Caki2 (cell line): ENCODE measurements at regions not wholly inside any gene's neighbourhood (a gene's known extent, or its start where the extent isn't known, plus 50 kb on each side); places are given as distances from the start of the nearest gene placed in this dataset.
"Not testable (repeated sequence)": the region's sequence is repeated elsewhere in the genome, so short reads cannot be mapped to it uniquely, and the experiment has no call there.

Experiments
- DNase-seq: peaks from one replicate; pipeline ENCODE4 v3.0.0-alpha.2; 2015; ENCODE audit warnings: low read depth
- in situ Hi-C: cut with HindIII; loops from 2 replicates; pipeline ENCODE4 v1.10.0; 2016; ENCODE audit warnings: low sequenced_read_pairs, low pct_unique_long_range_greater_than_20kb, mixed read lengths

DNA sequence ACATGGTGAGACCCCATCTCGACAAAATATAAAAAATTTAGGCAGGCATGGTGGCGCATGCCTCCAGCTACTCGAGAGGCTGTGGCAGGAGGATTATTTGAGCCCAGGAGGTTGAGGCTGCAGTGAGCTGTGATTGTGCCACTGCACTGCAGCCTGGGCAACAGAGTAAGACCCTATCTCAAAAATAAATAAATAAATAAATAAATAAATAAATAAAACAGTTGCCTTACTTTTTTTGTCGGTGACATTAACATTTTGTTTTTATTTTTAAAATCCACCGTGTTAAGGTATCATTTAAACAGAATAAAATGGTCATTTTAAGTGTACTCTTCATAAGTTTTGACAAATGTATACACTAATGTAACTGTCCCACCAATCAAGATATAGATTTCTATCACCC, 57.0 kb downstream of the RASL11A start:
- in situ Hi-C loops = no loop called here
- DNase-seq = no peak

DNA sequence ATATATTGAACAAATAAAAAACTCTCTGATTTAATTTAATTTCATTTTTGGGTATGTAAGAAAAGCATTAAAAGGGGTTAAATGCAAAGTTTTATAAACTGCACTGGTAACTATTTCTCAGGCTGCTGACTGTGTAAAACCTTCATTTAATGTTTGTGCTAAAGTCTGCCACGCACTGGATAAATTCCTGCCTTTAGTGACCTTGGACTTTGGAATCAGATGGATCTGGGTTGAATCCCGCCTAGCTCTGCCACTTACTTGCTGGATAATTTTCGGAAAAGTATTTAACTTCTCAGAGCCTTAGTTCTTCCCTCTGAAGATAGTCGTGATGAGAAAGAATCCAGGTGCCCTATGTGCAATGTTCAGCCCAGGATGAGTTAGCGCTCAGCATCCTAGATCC, 58.6 kb downstream of the RASL11A start:
- in situ Hi-C loops = no loop called here
- no peak for DNase-seq

GRCh38 chr13:27334774-27335435, 64.3 kb downstream of the RASL11A start:
- DNase-seq = no peak
- in situ Hi-C loops = no loop called here

DNA sequence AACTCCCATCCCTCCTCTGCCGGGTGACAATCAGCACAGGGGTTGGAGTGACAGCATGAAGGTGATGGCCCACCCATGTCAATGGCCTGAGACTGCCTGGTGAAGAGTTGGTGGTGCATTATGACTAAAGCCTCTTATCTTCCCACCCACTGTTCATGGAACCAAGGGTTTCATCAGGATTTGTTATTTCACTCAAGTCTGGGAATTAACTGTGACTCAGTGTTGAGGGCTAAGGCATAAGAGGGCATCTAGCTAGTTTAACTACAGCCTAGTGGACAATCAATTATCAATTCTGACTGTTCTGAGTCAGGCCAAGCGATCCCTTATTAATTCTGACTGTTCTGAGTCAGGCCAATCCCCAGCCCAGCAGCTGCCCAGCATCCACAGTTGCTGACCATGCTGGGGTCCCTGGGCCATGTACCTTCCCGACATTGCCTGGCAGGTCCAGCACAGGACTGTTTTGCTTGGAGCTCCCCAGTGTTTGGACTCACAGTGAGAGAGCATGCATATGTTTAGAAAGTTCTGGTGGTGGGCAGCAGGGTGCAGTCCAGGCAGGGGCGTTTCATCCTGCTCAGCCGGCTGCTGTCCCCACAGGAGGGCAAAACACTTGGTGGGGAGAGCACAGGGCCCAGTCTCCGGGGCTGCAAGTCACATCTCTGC, 65.5 kb downstream of the RASL11A start:
- in situ Hi-C loops = no loop called here
- DNase-seq = no peak

DNA sequence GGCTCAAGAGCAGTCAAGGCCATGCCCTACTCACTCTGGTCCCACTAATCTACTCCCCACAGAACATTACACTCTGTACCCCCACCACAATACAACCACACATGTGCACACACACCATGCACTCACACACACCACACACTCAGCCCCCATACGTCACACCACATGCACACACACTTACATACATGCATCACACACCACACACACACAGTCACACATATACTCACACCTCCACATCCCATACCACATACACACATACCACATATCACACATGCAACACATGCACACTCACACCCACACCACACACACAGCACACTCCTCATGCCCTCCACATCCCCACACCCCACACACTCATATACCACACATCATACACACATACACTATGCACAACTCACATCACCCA, 67.6 kb downstream of the RASL11A start:
- no peak for DNase-seq
- in situ Hi-C loops = no loop called here

DNA sequence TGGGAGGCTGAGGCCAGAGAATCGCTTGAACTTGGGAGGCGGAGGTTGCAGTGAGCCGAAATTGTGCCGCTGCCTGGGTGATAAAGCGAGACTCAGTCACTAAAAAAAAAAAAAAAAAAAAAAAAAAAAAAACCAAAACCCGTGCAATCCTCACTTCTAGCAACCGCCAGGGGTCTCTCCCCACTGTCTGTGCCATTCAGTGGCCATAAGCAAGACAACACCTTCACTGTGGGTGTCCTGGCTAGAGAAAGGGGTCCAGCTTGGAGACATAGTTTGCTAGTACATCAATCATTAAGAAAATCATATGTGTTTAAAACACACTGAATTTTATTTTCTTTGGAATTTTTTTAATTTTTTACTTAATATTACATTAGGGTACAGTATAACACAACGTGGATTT, 68.2 kb downstream of the RASL11A start:
- in situ Hi-C loops = no loop called here

GRCh38 chr13:27339299-27339698, 68.7 kb downstream of the RASL11A start:
- in situ Hi-C loops = no loop called here

More for the DNA sequence above, 68.2 kb downstream of the RASL11A start:
- DNase-seq = no peak

GRCh38 chr13:27341616-27342015, 71.0 kb downstream of the RASL11A start:
- in situ Hi-C loops = no loop called here
- peak; percentile 20 for DNase-seq

More at GRCh38 chr13:27339299-27339698, 68.7 kb downstream of the RASL11A start:
- DNase-seq = peak; percentile 37

DNA sequence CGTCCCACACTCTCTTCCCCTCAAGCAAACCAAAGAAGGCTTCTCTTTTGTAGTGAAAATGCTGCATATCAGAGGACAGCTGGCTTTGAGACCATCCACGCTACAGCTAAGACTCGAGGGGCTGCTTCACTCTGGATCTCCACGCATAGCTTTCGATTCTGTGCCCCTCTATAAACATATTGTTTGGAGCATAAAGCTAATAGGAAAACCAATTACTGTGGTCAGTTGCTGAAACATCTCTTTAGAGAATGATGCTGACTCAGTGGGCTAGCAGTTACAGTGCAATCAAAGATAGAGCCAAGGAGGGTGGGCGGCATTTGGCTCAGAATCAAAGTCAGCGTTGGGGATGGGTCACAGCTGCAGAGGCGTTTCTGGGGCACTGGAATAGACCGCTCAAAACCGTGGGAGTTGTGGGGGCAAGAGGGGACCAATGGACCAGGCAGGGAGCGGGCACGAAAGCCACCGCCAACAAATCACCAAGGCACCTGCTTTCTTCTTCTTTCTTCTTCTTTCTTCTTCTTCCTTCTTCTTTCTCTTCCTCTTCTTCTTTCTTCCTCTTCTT, 76.7 kb downstream of the RASL11A start:
- in situ Hi-C loops = no loop called here
- no peak for DNase-seq

GRCh38 chr13:27348461-27348860, 76.0 kb upstream of the GTF3A start:
- no peak for DNase-seq
- in situ Hi-C loops = no loop called here

DNA sequence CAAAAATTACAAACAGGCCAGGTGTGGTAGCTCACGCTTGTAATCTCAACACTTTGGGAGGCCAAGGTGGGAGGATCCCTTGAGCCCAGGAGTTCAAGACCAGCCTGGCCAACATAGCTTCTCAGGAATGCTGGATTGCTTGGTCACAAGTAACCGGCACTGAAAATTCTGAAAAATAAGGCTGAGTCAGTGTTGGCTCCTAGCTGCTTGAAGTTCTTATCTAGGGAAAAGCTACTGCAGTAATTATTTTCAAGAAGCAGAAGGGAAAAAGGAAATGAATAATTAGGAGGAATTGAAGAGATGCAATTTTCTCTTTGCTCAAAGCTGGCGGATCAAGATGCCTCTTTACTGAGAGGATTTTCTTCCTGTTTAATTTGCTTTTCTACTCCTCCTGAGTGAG, 75.0 kb upstream of the GTF3A start:
- in situ Hi-C loops = no loop called here
- no peak for DNase-seq

GRCh38 chr13:27350825-27351224, 73.6 kb upstream of the GTF3A start:
- in situ Hi-C loops, DNase-seq: not testable (repeated sequence)

DNA sequence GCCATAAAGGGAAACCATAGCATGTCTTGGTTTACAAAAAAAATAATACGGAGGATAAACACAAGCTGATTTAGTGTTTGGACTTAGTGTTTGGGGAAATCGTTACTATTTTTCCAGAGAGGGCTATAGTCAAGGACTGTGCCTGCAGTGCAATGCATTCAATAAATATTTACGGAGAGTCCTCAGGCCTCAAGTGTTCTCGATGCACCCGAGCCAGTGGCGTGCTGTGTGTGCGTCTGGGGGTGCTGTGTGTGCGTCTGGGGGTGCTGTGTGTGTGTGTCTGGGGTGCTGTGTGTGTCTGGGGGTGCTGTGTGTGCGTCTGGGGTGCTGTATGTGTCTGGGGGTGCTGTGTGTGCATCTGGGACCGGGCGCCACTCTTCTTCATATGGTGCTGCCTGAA, 71.7 kb upstream of the GTF3A start:
- no peak for DNase-seq
- in situ Hi-C loops = no loop called here

GRCh38 chr13:27353166-27353583, 71.2 kb upstream of the GTF3A start:
- in situ Hi-C loops = no loop called here
- peak; percentile 42 for DNase-seq

DNA sequence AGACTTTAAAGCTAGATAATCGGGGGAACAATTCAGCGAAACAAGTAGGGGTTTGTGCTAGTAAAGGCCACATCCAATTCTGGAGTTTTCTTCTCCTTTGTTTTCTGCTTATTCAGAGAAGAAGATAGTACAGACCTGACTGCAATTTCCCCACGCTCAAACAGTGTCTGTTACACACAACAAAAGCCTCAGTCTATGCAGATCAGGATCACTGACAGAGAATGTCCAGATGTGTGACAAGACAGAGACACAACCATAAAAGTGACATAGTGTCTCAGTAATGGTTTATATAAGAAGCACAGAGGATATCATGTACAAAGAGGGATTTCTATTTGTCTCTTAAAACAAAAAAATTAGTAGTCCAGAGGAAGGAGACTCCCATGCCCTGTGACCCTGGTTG, 70.7 kb upstream of the GTF3A start:
- no peak for DNase-seq
- in situ Hi-C loops = no loop called here

DNA sequence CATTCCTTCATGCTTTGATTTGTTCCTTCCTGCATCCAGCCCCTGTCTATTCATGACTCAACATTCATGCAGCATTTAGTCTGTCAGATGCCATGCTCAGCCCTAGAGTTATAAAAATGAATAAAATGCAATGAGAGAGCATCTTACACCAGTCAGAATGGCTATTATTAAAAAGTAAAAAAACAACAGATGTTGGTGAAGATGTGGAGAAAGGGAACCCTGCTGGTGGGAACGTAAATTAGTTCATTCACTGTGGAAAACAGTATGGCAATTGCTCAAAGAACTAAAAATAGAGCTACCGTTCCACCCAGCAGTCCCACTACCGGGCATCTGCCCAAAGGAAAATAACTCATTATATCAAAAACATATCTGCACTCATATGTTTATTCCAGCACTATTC, 70.0 kb upstream of the GTF3A start:
- in situ Hi-C loops = no loop called here
- no peak for DNase-seq

DNA sequence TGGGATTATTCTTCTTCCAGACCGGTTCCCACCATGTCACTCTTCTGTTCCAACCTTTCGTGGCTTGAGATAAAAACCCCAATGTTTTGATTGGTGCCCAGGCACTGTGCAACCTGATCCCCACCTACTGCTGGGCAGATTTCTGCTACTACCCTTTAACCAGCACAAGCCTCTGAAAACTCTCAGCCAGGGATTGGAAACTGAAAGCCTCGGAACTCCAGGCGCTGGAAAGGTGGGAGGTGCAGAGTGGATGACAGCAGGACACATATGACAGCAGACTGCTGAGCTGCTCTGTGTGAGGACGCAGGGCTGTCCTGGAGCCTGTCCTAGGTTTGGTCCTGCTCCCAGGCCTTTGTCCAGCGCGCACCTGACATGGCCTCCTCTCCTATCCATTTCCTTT, 68.5 kb upstream of the GTF3A start:
- no peak for DNase-seq
- in situ Hi-C loops = no loop called here

- DNase-seq = no peak
- in situ Hi-C loops = no loop called here
Measured at GRCh38 chr13:27358420-27358819, 66.0 kb upstream of the GTF3A start.

- in situ Hi-C loops = no loop called here
- DNase-seq = peak; percentile 48
Measured at GRCh38 chr13:27359199-27359821, 65.1 kb upstream of the GTF3A start.
